ENCODE measurements at regions not wholly inside any gene's neighbourhood (a gene's known extent, or its start where the extent isn't known, plus 50 kb on each side); places are given as distances from the start of the nearest gene placed in this dataset.

GRCh38 chr5:101045689-101046088 lies 142.6 kb upstream of the ST8SIA4 start:
- peak; percentile 56 for TF ChIP-seq CTCF (IDR thresholded peaks at IDR 0.05)
- no peak for TF ChIP-seq ELF1 (IDR thresholded peaks at IDR 0.05)
- no peak for TF ChIP-seq GATA2 (CRISPR knock-in tag; IDR thresholded peaks at IDR 0.05)
- TF ChIP-seq TAF1 (IDR thresholded peaks at IDR 0.05; ENCODE audit: borderline replicate concordance, low read depth, low read length), result no peak
- no peak for TF ChIP-seq USF1 (IDR thresholded peaks at IDR 0.05; ENCODE audit: borderline replicate concordance, low read depth)

Data from SK-N-SH (cell line).